ENCODE measurements at regions not wholly inside any gene's neighbourhood (a gene's known extent, or its start where the extent isn't known, plus 50 kb on each side); places are given as distances from the start of the nearest gene placed in this dataset.

GRCh38 chr12:130053651-130054069 is 108.6 kb upstream of the FZD10 start:
- Mint-ChIP-seq H3K27me3 (ENCODE audit: insufficient read depth, unreplicated experiment) (no peaks in the 10 kb centered on the region), H3K9me3 (ENCODE audit: unreplicated experiment) (peaks cover 27% of the 10 kb centered on the region), H3K36me3 (ENCODE audit: insufficient read depth, unreplicated experiment) (no peaks in the 10 kb centered on the region), H3K27ac (ENCODE audit: low read depth, unreplicated experiment) (no peak overlapping the region), H3K4me1 (ENCODE audit: insufficient read depth, unreplicated experiment) (no peaks in the 10 kb centered on the region), H3K4me3 (ENCODE audit: unreplicated experiment) (no peak overlapping the region)
- BruUV-seq (replicated peaks) = no TSS peak
- TF ChIP-seq CTCF (IDR thresholded peaks at IDR 0.05; ENCODE audit: unreplicated experiment) = no peak
- DNase-seq (ENCODE audit: unreplicated experiment) = no peak
- ChIA-PET POLR2A (no interaction called here), CTCF (interaction anchor here (0.6 to 0.7 kb wide), 3 partner anchors 15 to 625 kb away, joined by 3 to 5 read pairs (median 3); no protein-coding TSS in a partner anchor)
- intact Hi-C loops (cut with micrococcal nuclease) = no loop called here

- TF ChIP-seq CTCF (IDR thresholded peaks at IDR 0.05; ENCODE audit: unreplicated experiment) = no peak
- peaks cover 21% of the 10 kb centered on the region for H3K9me3 Mint-ChIP-seq (ENCODE audit: unreplicated experiment)
- no peak for DNase-seq (ENCODE audit: unreplicated experiment)
- ChIA-PET POLR2A (no interaction called here), CTCF (no interaction called here)
- H3K27ac Mint-ChIP-seq (ENCODE audit: low read depth, unreplicated experiment) = no peak overlapping the region
- no TSS peak for BruUV-seq (replicated peaks)
- no peak overlapping the region for H3K4me3 Mint-ChIP-seq (ENCODE audit: unreplicated experiment)
- intact Hi-C loops (cut with micrococcal nuclease) = no loop called here
- H3K27me3 Mint-ChIP-seq (ENCODE audit: insufficient read depth, unreplicated experiment) = no peaks in the 10 kb centered on the region
- H3K36me3 Mint-ChIP-seq (ENCODE audit: insufficient read depth, unreplicated experiment) = no peaks in the 10 kb centered on the region
- no peaks in the 10 kb centered on the region for H3K4me1 Mint-ChIP-seq (ENCODE audit: insufficient read depth, unreplicated experiment)
Measured at GRCh38 chr12:130054803-130055202, 107.5 kb upstream of the FZD10 start.

- no peaks in the 10 kb centered on the region for H3K36me3 Mint-ChIP-seq (ENCODE audit: insufficient read depth, unreplicated experiment)
- no peaks in the 10 kb centered on the region for H3K4me1 Mint-ChIP-seq (ENCODE audit: insufficient read depth, unreplicated experiment)
- no TSS peak for BruUV-seq (replicated peaks)
- intact Hi-C loops (cut with micrococcal nuclease) = no loop called here
- H3K9me3 Mint-ChIP-seq (ENCODE audit: unreplicated experiment) = peaks cover 24% of the 10 kb centered on the region
- POLR2A ChIA-PET = interaction anchor here (0.6 kb wide), 1 partner anchor 260 kb away, joined by 3 read pairs; no protein-coding TSS in a partner anchor
- H3K27me3 Mint-ChIP-seq (ENCODE audit: insufficient read depth, unreplicated experiment) = no peaks in the 10 kb centered on the region
- no peak overlapping the region for H3K4me3 Mint-ChIP-seq (ENCODE audit: unreplicated experiment)
- no peak for TF ChIP-seq CTCF (IDR thresholded peaks at IDR 0.05; ENCODE audit: unreplicated experiment)
- H3K27ac Mint-ChIP-seq (ENCODE audit: low read depth, unreplicated experiment) = no peak overlapping the region
- CTCF ChIA-PET = no interaction called here
- DNase-seq (ENCODE audit: unreplicated experiment) = no peak
Measured at GRCh38 chr12:130058926-130059472, 103.3 kb upstream of the FZD10 start.

GRCh38 chr12:130063866-130064265 is 98.4 kb upstream of the FZD10 start:
- H3K4me3 Mint-ChIP-seq (ENCODE audit: unreplicated experiment) = no peak overlapping the region

More at GRCh38 chr12:130063866-130064265, 98.4 kb upstream of the FZD10 start:
- Mint-ChIP-seq H3K36me3 (ENCODE audit: insufficient read depth, unreplicated experiment) (peaks cover 4% of the 10 kb centered on the region), H3K27ac (ENCODE audit: low read depth, unreplicated experiment) (no peak overlapping the region), H3K9me3 (ENCODE audit: unreplicated experiment) (peaks cover 11% of the 10 kb centered on the region), H3K4me1 (ENCODE audit: insufficient read depth, unreplicated experiment) (no peaks in the 10 kb centered on the region), H3K27me3 (ENCODE audit: insufficient read depth, unreplicated experiment) (no peaks in the 10 kb centered on the region)
- DNase-seq (ENCODE audit: unreplicated experiment) = no peak
- ChIA-PET CTCF (interaction anchor here (0.7 to 2.9 kb wide), 6 partner anchors 15 to 947 kb away, joined by 3 to 15 read pairs (median 4); no protein-coding TSS in a partner anchor), POLR2A (no interaction called here)
- no peak for TF ChIP-seq CTCF (IDR thresholded peaks at IDR 0.05; ENCODE audit: unreplicated experiment)
- no TSS peak for BruUV-seq (replicated peaks)
- intact Hi-C loops (cut with micrococcal nuclease) = no loop called here
